CD4-positive, alpha-beta memory T cell (primary cell): ENCODE measurements at regions not wholly inside any gene's neighbourhood (a gene's known extent, or its start where the extent isn't known, plus 50 kb on each side); places are given as distances from the start of the nearest gene placed in this dataset.

ENCODE experiments used
- CTCF ChIA-PET: fragments of 350-600 bp; sonication (Branson Sonifier 250); formaldehyde crosslinking; loops from one replicate; lab custom pipeline; 2021; ENCODE audit warnings: inconsistent platforms; ENCODE audit not compliant: partially characterized antibody; lab: Charles Lee
- POLR2A ChIA-PET: fragments of 350-600 bp; sonication (Branson Sonifier 250); formaldehyde crosslinking; loops from one replicate; lab custom pipeline; 2021; ENCODE audit not compliant: partially characterized antibody; lab: Charles Lee
- DNase-seq, 5 donors: peaks; one replicate each; pipeline versions ENCODE4 v3.0.0 to v3.0.0-alpha.2; 2020 to 2022; ENCODE audit warnings: mixed read lengths in 1 of 5
- H3K27ac ChIP-seq: one replicate; pipeline ENCODE4 v1.7.0; 2013; ENCODE audit warnings: low read depth, low read length
- H3K27me3 ChIP-seq: 2 replicates; pipeline ENCODE4 v1.7.0; 2013; ENCODE audit warnings: mild to moderate bottlenecking, low read length, moderate library complexity; ENCODE audit not compliant: insufficient read depth
- H3K36me3 ChIP-seq: 2 replicates; pipeline ENCODE4 v1.7.0; 2013; ENCODE audit warnings: mild to moderate bottlenecking, low read length, moderate library complexity; ENCODE audit not compliant: insufficient read depth
- H3K4me1 ChIP-seq: 2 replicates; pipeline ENCODE4 v1.7.0; 2013; ENCODE audit warnings: mild to moderate bottlenecking, low read length, moderate library complexity; ENCODE audit not compliant: insufficient read depth
- H3K4me3 ChIP-seq, 2 donors: one replicate each; pipeline ENCODE4 v1.7.0; 2013; ENCODE audit warnings: low read length in 2 of 2, mild to moderate bottlenecking in 1 of 2
- H3K9me3 ChIP-seq, 2 donors: one replicate each; pipeline ENCODE4 v1.7.0; 2013; ENCODE audit warnings: low read length in 2 of 2, control low read depth in 1 of 2; ENCODE audit not compliant: control insufficient read depth in 1 of 2
- H3K27ac Mint-ChIP-seq, 7 donors: one replicate each; pipeline ENCODE4 v1.8.0; 2020 to 2021; ENCODE audit warnings: mixed read lengths in 7 of 7, mild to moderate bottlenecking in 6 of 7, inconsistent platforms in 3 of 7, moderate library complexity in 3 of 7
- H3K27me3 Mint-ChIP-seq, 2 donors: one replicate each; pipeline ENCODE4 v1.8.0; 2020 to 2021; ENCODE audit warnings: mixed read lengths in 2 of 2
- H3K36me3 Mint-ChIP-seq, 2 donors: one replicate each; pipeline ENCODE4 v1.8.0; 2020 to 2021; ENCODE audit warnings: mixed read lengths in 2 of 2, inconsistent platforms in 1 of 2, mild to moderate bottlenecking in 1 of 2
- H3K4me1 Mint-ChIP-seq, 4 donors: one replicate each; pipeline ENCODE4 v1.8.0; 2020 to 2021; ENCODE audit warnings: mixed read lengths in 4 of 4, mild to moderate bottlenecking in 1 of 4
- H3K4me3 Mint-ChIP-seq, 8 donors: one replicate each; pipeline ENCODE4 v1.8.0; 2020 to 2021; ENCODE audit warnings: mixed read lengths in 8 of 8, mild to moderate bottlenecking in 7 of 8, moderate library complexity in 6 of 8, inconsistent platforms in 3 of 8
- H3K9me3 Mint-ChIP-seq, 8 donors: one replicate each; pipeline ENCODE4 v1.8.0; 2020 to 2021; ENCODE audit warnings: mixed read lengths in 8 of 8, mild to moderate bottlenecking in 5 of 8, inconsistent platforms in 3 of 8, moderate library complexity in 1 of 8
- intact Hi-C: fragments of 100-400 bp; cut with micrococcal nuclease; formaldehyde crosslinking; loops from one replicate; pipeline ENCODE4 v1.15.1; 2023

- Histone ChIP-seq H3K27me3 (no peaks in the 10 kb centered on the region), H3K4me1 (no peaks in the 10 kb centered on the region), H3K4me3 (no peak overlapping the region), H3K9me3 (no peaks in the 10 kb centered on the region), H3K36me3 (no peaks in the 10 kb centered on the region), H3K27ac (no peak overlapping the region)
- DNase-seq, result no peak
- Mint-ChIP-seq H3K4me3 (no peak overlapping the region), H3K4me1 (no peaks in the 10 kb centered on the region), H3K36me3 (no peaks in the 10 kb centered on the region), H3K27me3 (no peaks in the 10 kb centered on the region), H3K9me3 (peaks cover 0 to 20% (median 6%) of the 10 kb centered on the region in 8 donors), H3K27ac (no peak overlapping the region)
- intact Hi-C loops, result no loop called here
- POLR2A ChIA-PET, result no interaction called here
- CTCF ChIA-PET, result no interaction called here
These were observed 478.3 kb downstream of the KCNA4 start for GRCh38 chr11:29538339-29539036.

DNA sequence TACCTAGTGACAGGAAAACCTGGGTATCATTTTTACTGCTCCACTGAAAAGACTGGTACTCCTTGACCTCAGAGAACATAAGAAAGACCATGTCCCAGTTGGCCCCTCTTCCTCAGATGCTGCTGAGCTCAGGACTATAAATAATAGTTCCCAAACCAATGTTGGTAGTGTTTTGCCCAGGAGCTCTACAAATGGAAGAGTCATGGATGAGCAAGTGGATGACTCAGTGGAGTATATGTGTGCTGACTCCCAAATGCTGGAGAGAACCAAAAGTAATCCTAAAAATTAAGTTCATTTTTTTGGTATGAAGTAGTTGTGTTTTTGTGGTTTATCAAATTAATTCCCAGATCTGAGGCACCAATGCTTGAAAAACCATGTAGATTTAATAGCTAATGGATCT is 482.0 kb downstream of the KCNA4 start:
- H3K27me3 ChIP-seq, result no peaks in the 10 kb centered on the region
- H3K9me3 Mint-ChIP-seq, result peaks cover 0 to 18% (median 5%) of the 10 kb centered on the region in 8 donors
- H3K4me3 ChIP-seq, result no peak overlapping the region
- no peaks in the 10 kb centered on the region for H3K4me1 ChIP-seq
- DNase-seq, result no peak
- POLR2A ChIA-PET, result no interaction called here
- no peaks in the 10 kb centered on the region for H3K36me3 Mint-ChIP-seq
- intact Hi-C loops, result no loop called here
- no peaks in the 10 kb centered on the region for H3K36me3 ChIP-seq
- CTCF ChIA-PET, result no interaction called here
- H3K4me1 Mint-ChIP-seq, result no peaks in the 10 kb centered on the region
- no peak overlapping the region for H3K27ac Mint-ChIP-seq
- no peak overlapping the region for H3K27ac ChIP-seq
- H3K4me3 Mint-ChIP-seq, result no peak overlapping the region
- peaks cover 0 to 4% of the 10 kb centered on the region in 2 donors for H3K9me3 ChIP-seq
- H3K27me3 Mint-ChIP-seq, result no peaks in the 10 kb centered on the region

DNA sequence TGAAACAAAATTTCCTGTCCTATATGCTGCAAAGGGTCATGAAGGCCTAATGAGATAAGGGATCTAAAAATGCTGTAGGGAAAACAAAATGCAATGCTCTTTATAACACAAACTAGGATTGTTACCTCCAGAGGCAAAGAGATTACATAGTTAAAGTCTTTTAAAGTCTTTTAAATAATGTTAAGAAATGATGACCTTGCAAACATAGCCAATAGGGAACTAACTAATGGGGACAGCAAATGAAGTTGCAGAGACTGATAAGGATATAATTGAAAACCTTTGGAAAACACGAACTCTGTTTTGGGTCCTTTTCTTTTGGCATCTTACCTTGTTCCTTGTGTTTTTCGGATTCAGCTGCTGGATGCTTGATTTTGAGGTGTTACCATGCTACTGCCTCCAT is 485.9 kb downstream of the KCNA4 start:
- H3K27ac ChIP-seq, result no peak overlapping the region
- no peak for DNase-seq
- H3K36me3 ChIP-seq, result no peaks in the 10 kb centered on the region

DNA sequence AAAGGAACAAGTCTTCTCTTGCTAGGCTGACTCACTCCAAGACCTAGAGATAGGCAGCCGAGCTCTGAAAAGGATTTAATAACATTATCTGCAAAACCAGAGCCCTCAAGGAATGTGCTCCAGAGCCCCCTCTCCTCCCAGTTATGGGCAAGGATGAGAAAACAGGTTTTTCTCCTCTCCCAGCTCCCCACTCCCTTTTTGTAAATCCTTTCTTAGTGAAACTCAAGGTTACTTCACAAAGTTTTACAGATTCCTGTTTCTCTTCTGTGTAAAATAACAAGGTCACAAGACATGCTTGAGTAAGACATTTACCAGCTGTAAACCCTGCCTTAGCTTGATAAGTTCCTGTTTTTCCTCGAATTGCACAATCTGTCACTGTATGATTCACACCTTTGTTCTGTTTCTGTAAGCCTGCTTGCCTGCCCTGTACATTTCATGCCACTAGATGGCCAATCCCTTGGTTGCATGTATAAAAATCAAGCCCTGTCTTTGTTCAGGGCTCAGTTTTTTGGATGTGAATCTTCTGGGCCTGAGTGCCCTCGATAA is 489.4 kb downstream of the KCNA4 start:
- no peak overlapping the region for H3K27ac Mint-ChIP-seq
- H3K27me3 Mint-ChIP-seq, result no peaks in the 10 kb centered on the region
- peaks cover 3 to 23% (median 10%) of the 10 kb centered on the region in 8 donors for H3K9me3 Mint-ChIP-seq
- Histone ChIP-seq H3K27me3 (no peaks in the 10 kb centered on the region), H3K27ac (no peak overlapping the region), H3K36me3 (no peaks in the 10 kb centered on the region), H3K9me3 (peaks cover 0 to 4% of the 10 kb centered on the region in 2 donors), H3K4me3 (no peak overlapping the region), H3K4me1 (no peaks in the 10 kb centered on the region)
- no peaks in the 10 kb centered on the region for H3K4me1 Mint-ChIP-seq
- H3K4me3 Mint-ChIP-seq, result no peak overlapping the region
- intact Hi-C loops, result no loop called here
- no peak for DNase-seq
- CTCF ChIA-PET, result no interaction called here
- no peaks in the 10 kb centered on the region for H3K36me3 Mint-ChIP-seq
- POLR2A ChIA-PET, result no interaction called here

More for the DNA sequence above, 485.9 kb downstream of the KCNA4 start:
- Mint-ChIP-seq H3K9me3 (peaks cover 0 to 14% (median 8%) of the 10 kb centered on the region in 8 donors), H3K36me3 (no peaks in the 10 kb centered on the region), H3K27ac (no peak overlapping the region), H3K4me3 (no peak overlapping the region), H3K4me1 (no peaks in the 10 kb centered on the region), H3K27me3 (no peaks in the 10 kb centered on the region)
- Histone ChIP-seq H3K9me3 (peaks cover 0 to 4% of the 10 kb centered on the region in 2 donors), H3K4me3 (no peak overlapping the region), H3K27me3 (no peaks in the 10 kb centered on the region), H3K4me1 (no peaks in the 10 kb centered on the region)
- CTCF ChIA-PET, result no interaction called here
- intact Hi-C loops, result no loop called here
- POLR2A ChIA-PET, result no interaction called here

- POLR2A ChIA-PET, result no interaction called here
- CTCF ChIA-PET, result no interaction called here
- no peaks in the 10 kb centered on the region for H3K9me3 ChIP-seq
- H3K27ac ChIP-seq, result no peak overlapping the region
- H3K4me3 Mint-ChIP-seq, result no peak overlapping the region
- H3K27ac Mint-ChIP-seq, result no peak overlapping the region
- no peak for DNase-seq
- no peaks in the 10 kb centered on the region for H3K27me3 Mint-ChIP-seq
- no peak overlapping the region for H3K4me3 ChIP-seq
- H3K27me3 ChIP-seq, result no peaks in the 10 kb centered on the region
- intact Hi-C loops, result no loop called here
- no peaks in the 10 kb centered on the region for H3K4me1 ChIP-seq
- no peaks in the 10 kb centered on the region for H3K36me3 ChIP-seq
- H3K4me1 Mint-ChIP-seq, result no peaks in the 10 kb centered on the region
- H3K9me3 Mint-ChIP-seq, result peaks cover 6 to 41% (median 21%) of the 10 kb centered on the region in 8 donors
- no peaks in the 10 kb centered on the region for H3K36me3 Mint-ChIP-seq
These were observed 498.2 kb downstream of the KCNA4 start for GRCh38 chr11:29518389-29519174.

- H3K27ac ChIP-seq, result no peak overlapping the region
- ChIA-PET POLR2A (no interaction called here), CTCF (no interaction called here)
- DNase-seq, result no peak
- H3K27ac Mint-ChIP-seq, result no peak overlapping the region
- H3K4me3 Mint-ChIP-seq, result no peak overlapping the region
- no peaks in the 10 kb centered on the region for H3K9me3 ChIP-seq
- no peaks in the 10 kb centered on the region for H3K27me3 ChIP-seq
- H3K4me1 ChIP-seq, result no peaks in the 10 kb centered on the region
- peaks cover 0 to 1% of the 10 kb centered on the region in 2 donors for H3K27me3 Mint-ChIP-seq
- no peaks in the 10 kb centered on the region for H3K4me1 Mint-ChIP-seq
- H3K36me3 ChIP-seq, result no peaks in the 10 kb centered on the region
- no peaks in the 10 kb centered on the region for H3K36me3 Mint-ChIP-seq
- no peak overlapping the region for H3K4me3 ChIP-seq
- peaks cover 0 to 8% (median 4%) of the 10 kb centered on the region in 8 donors for H3K9me3 Mint-ChIP-seq
- intact Hi-C loops, result no loop called here
These were observed 505.4 kb downstream of the KCNA4 start for GRCh38 chr11:29511394-29511793.

DNA sequence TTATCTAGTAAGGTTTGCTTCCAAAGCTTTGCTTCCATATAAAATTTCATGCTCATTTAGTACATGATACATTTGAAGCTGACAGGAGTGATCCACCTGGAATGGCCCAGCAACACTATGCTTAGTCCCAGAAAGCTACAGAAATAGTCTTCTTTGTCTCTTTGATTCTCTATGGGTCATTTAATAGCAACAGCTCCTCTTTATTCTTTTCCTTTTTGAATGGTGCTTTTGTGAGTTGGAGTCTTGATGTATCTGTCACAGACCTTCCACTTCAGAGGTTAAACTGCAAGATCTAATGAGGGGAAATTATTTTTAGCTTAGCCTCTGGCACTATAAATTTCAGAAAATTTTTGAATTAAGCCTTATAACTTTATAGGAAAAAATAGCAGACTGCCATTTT is 509.5 kb downstream of the KCNA4 start:
- H3K4me3 ChIP-seq, result no peak overlapping the region
- no peaks in the 10 kb centered on the region for H3K27me3 ChIP-seq
- intact Hi-C loops, result no loop called here
- no peaks in the 10 kb centered on the region for H3K36me3 ChIP-seq
- no peaks in the 10 kb centered on the region for H3K4me1 Mint-ChIP-seq
- no peak overlapping the region for H3K27ac ChIP-seq
- no peaks in the 10 kb centered on the region for H3K4me1 ChIP-seq
- no peak for DNase-seq
- H3K9me3 ChIP-seq, result no peaks in the 10 kb centered on the region
- no peak overlapping the region for H3K4me3 Mint-ChIP-seq
- H3K27ac Mint-ChIP-seq, result no peak overlapping the region
- H3K9me3 Mint-ChIP-seq, result peaks cover 0 to 23% (median 8%) of the 10 kb centered on the region in 8 donors
- peaks cover 0 to 1% of the 10 kb centered on the region in 2 donors for H3K27me3 Mint-ChIP-seq
- no peaks in the 10 kb centered on the region for H3K36me3 Mint-ChIP-seq
- CTCF ChIA-PET, result no interaction called here
- POLR2A ChIA-PET, result no interaction called here
